H9 (cell line): ENCODE measurements at regions not wholly inside any gene's neighbourhood (a gene's known extent, or its start where the extent isn't known, plus 50 kb on each side); places are given as distances from the start of the nearest gene placed in this dataset.

Experiments used
- DNase-seq: peaks from one replicate; pipeline ENCODE4 v3.0.0-alpha.2; 2017
- H2AFZ ChIP-seq: one replicate; pipeline ENCODE4 v1.6.1; 2013; ENCODE audit warnings: mild to moderate bottlenecking, low read length, control low read depth, moderate library complexity
- H2AK5ac ChIP-seq: 2 replicates; pipeline ENCODE4 v1.6.1; 2013; ENCODE audit warnings: low read length, control low read depth, mixed read lengths; ENCODE audit not compliant: insufficient read length
- H2BK120ac ChIP-seq: one replicate; pipeline ENCODE4 v1.6.1; 2013; ENCODE audit warnings: low read depth, mild to moderate bottlenecking, low read length, control low read depth, inconsistent platforms; ENCODE audit not compliant: poor library complexity, severe bottlenecking
- H2BK12ac ChIP-seq: 2 replicates; pipeline ENCODE4 v1.6.1; 2013; ENCODE audit warnings: low read length, control low read depth, mixed read lengths, low read depth; ENCODE audit not compliant: insufficient read length
- H2BK15ac ChIP-seq: 2 replicates; pipeline ENCODE4 v1.6.1; 2013; ENCODE audit warnings: low read depth, low read length, control low read depth
- H2BK20ac ChIP-seq: one replicate; pipeline ENCODE4 v1.6.1; 2013; ENCODE audit warnings: low read depth, mild to moderate bottlenecking, low read length, control low read depth, inconsistent platforms; ENCODE audit not compliant: poor library complexity, severe bottlenecking
- H2BK5ac ChIP-seq: 2 replicates; pipeline ENCODE4 v1.6.1; 2013; ENCODE audit warnings: low read length, control low read depth, mixed read lengths; ENCODE audit not compliant: insufficient read length
- H3K14ac ChIP-seq: 2 replicates; pipeline ENCODE4 v1.6.1; 2013; ENCODE audit warnings: low read length, control low read depth; ENCODE audit not compliant: insufficient read depth
- H3K18ac ChIP-seq: 2 replicates; pipeline ENCODE4 v1.6.1; 2013; ENCODE audit warnings: low read depth, mild to moderate bottlenecking, mixed read lengths, low read length, control low read depth; ENCODE audit not compliant: insufficient read length
- H3K23ac ChIP-seq: 2 replicates; pipeline ENCODE4 v1.6.1; 2013; ENCODE audit warnings: low read length, control low read depth, mixed read lengths, low read depth; ENCODE audit not compliant: insufficient read length
- H3K23me2 ChIP-seq: 2 replicates; pipeline ENCODE4 v1.6.1; 2013; ENCODE audit warnings: low read depth, mild to moderate bottlenecking, mixed read lengths, low read length, control low read depth; ENCODE audit not compliant: insufficient read length, poor library complexity, severe bottlenecking
- H3K27ac ChIP-seq: 2 replicates; pipeline ENCODE4 v1.5.1; 2013; ENCODE audit warnings: low read length, control low read depth, mixed read lengths, low read depth; ENCODE audit not compliant: insufficient read length
- H3K27me3 ChIP-seq: 2 replicates; pipeline ENCODE4 v1.6.1; 2013; ENCODE audit warnings: low read length, control low read depth, inconsistent platforms; ENCODE audit not compliant: insufficient read depth
- H3K4ac ChIP-seq: 2 replicates; pipeline ENCODE4 v1.6.1; 2013; ENCODE audit warnings: low read depth, mild to moderate bottlenecking, control low read depth, inconsistent platforms, low read length, moderate library complexity
- H3K4me1 ChIP-seq: 2 replicates; pipeline ENCODE4 v1.6.1; 2013; ENCODE audit warnings: low read length, control low read depth, inconsistent platforms; ENCODE audit not compliant: insufficient read depth
- H3K4me2 ChIP-seq: 2 replicates; pipeline ENCODE4 v1.6.1; 2013; ENCODE audit warnings: low read length, control low read depth, mixed read lengths; ENCODE audit not compliant: insufficient read length, insufficient read depth
- H3K56ac ChIP-seq: 2 replicates; pipeline ENCODE4 v1.6.1; 2013; ENCODE audit warnings: low read depth, mild to moderate bottlenecking, mixed read lengths, low read length, control low read depth; ENCODE audit not compliant: insufficient read length
- H3K79me1 ChIP-seq: 2 replicates; pipeline ENCODE4 v1.6.1; 2013; ENCODE audit warnings: low read depth, mild to moderate bottlenecking, moderate library complexity, low read length, control low read depth, inconsistent platforms; ENCODE audit not compliant: insufficient read depth, poor library complexity, severe bottlenecking
- H3K79me2 ChIP-seq: 2 replicates; pipeline ENCODE4 v1.6.1; 2013; ENCODE audit warnings: low read length, control low read depth, inconsistent platforms; ENCODE audit not compliant: insufficient read depth
- H3K9ac ChIP-seq: 2 replicates; pipeline ENCODE4 v1.6.1; 2013; ENCODE audit warnings: low read length, control low read depth, mixed read lengths; ENCODE audit not compliant: insufficient read length; ENCODE audit errors: extremely low read depth
- H3K9me3 ChIP-seq: one replicate; pipeline ENCODE4 v1.6.1; 2013; ENCODE audit warnings: low read depth, low read length, inconsistent platforms; ENCODE audit not compliant: control insufficient read depth
- H3T11ph ChIP-seq: one replicate; pipeline ENCODE4 v1.6.1; 2013; ENCODE audit warnings: mild to moderate bottlenecking, low read length, control low read depth, inconsistent platforms
- H4K20me1 ChIP-seq: one replicate; pipeline ENCODE4 v1.6.1; 2013; ENCODE audit not compliant: control insufficient read depth, insufficient read length, insufficient read depth
- H4K5ac ChIP-seq: 2 replicates; pipeline ENCODE4 v1.6.1; 2013; ENCODE audit warnings: low read depth, mild to moderate bottlenecking, mixed read lengths, low read length, control low read depth; ENCODE audit not compliant: insufficient read length
- H4K8ac ChIP-seq: replicated peaks from 2 replicates; pipeline ENCODE4 v1.6.1; 2013; ENCODE audit warnings: low read length, control low read depth, mixed read lengths, low read depth; ENCODE audit not compliant: insufficient read length
- H4K91ac ChIP-seq: 2 replicates; pipeline ENCODE4 v1.6.1; 2013; ENCODE audit warnings: low read depth, mild to moderate bottlenecking, moderate library complexity, mixed read lengths, low read length, control low read depth; ENCODE audit not compliant: insufficient read length
- H3K27ac Mint-ChIP-seq, 3 experiments: 2 replicates in 2 of 3; 3 replicates in 1 of 3; pipeline ENCODE4 v1.8.0; 2020 to 2021; ENCODE audit warnings: mixed read lengths in 3 of 3, mild to moderate bottlenecking in 1 of 3, moderate library complexity in 1 of 3
- H3K27me3 Mint-ChIP-seq: 2 replicates; pipeline ENCODE4 v1.8.0; 2021; ENCODE audit warnings: low read depth, mild to moderate bottlenecking, moderate library complexity, mixed read lengths
- H3K36me3 Mint-ChIP-seq, 3 experiments: 2 replicates in 2 of 3; 3 replicates in 1 of 3; pipeline ENCODE4 v1.8.0; 2020 to 2021; ENCODE audit warnings: low read depth in 3 of 3, mixed read lengths in 3 of 3; ENCODE audit not compliant: insufficient read depth in 1 of 3
- H3K4me1 Mint-ChIP-seq, 2 experiments: 2 replicates each; pipeline ENCODE4 v1.8.0; 2020; ENCODE audit warnings: mixed read lengths in 2 of 2
- H3K4me3 Mint-ChIP-seq, 2 experiments: 2 replicates in 1 of 2; 3 replicates in 1 of 2; pipeline ENCODE4 v1.8.0; 2020 to 2021; ENCODE audit warnings: mild to moderate bottlenecking in 2 of 2, mixed read lengths in 2 of 2, moderate library complexity in 1 of 2
- H3K9me3 Mint-ChIP-seq, 2 experiments: 2 replicates in 1 of 2; 3 replicates in 1 of 2; pipeline ENCODE4 v1.8.0; 2020; ENCODE audit warnings: mild to moderate bottlenecking in 2 of 2, mixed read lengths in 2 of 2, moderate library complexity in 1 of 2
- TF ChIP-seq, protein P1 (sequence below): fragments of 200-600 bp; sonication (generic); conservative IDR thresholded peaks from 3 replicates; pipeline ENCODE4 v1.8.0; 2021; ENCODE audit warnings: antibody characterized with exemption, mild to moderate bottlenecking

DNA sequence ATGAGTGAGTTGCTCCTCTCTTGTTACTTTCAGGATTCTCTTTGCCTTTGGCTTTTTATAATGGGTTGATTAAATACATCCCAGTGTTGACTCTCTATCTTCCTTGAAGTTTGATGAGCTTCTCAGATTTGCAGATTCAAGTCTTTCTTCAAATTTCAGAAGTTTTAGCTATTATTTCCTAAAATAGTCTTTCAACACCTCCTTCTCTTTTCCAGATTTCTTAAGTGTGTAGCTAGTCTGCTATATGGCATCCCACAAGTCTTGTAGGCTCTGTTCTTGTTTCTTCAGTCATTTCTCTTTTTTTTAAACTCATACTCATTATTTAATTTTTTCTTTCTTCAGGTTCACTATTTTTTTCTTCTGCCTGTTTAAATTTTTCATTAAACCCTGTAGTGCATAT, 287.7 kb upstream of the CNTNAP5 start:
- H3K4me1 ChIP-seq, result no peaks in the 10 kb centered on the region; the same call in 1 of the 2 replicates
- H3K4ac ChIP-seq, result no peak overlapping the region
- H3K23ac ChIP-seq, result no peak overlapping the region
- no peak overlapping the region for H2BK15ac ChIP-seq
- TF ChIP-seq, protein P1, sequence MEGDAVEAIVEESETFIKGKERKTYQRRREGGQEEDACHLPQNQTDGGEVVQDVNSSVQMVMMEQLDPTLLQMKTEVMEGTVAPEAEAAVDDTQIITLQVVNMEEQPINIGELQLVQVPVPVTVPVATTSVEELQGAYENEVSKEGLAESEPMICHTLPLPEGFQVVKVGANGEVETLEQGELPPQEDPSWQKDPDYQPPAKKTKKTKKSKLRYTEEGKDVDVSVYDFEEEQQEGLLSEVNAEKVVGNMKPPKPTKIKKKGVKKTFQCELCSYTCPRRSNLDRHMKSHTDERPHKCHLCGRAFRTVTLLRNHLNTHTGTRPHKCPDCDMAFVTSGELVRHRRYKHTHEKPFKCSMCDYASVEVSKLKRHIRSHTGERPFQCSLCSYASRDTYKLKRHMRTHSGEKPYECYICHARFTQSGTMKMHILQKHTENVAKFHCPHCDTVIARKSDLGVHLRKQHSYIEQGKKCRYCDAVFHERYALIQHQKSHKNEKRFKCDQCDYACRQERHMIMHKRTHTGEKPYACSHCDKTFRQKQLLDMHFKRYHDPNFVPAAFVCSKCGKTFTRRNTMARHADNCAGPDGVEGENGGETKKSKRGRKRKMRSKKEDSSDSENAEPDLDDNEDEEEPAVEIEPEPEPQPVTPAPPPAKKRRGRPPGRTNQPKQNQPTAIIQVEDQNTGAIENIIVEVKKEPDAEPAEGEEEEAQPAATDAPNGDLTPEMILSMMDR, result no peak
- no peaks in the 10 kb centered on the region for H3K27me3 ChIP-seq
- Mint-ChIP-seq H3K36me3 (no peaks in the 10 kb centered on the region; a peak in 2 of 7 replicates), H3K27me3 (no peaks in the 10 kb centered on the region), H3K9me3 (no peaks in the 10 kb centered on the region), H3K4me3 (no peak overlapping the region), H3K4me1 (peaks cover 0 to 4% of the 10 kb centered on the region in 2 experiments; a peak in 1 of 4 replicates), H3K27ac (peak overlapping the region in 1 of 3 experiments; percentile 18; a peak in 2 of 7 replicates)
- no peaks in the 10 kb centered on the region for H3K79me2 ChIP-seq
- no peak overlapping the region for H4K91ac ChIP-seq
- no peak overlapping the region for H4K5ac ChIP-seq
- H3K23me2 ChIP-seq, result no peaks in the 10 kb centered on the region
- H2AK5ac ChIP-seq, result no peak overlapping the region
- no peak overlapping the region for H3K18ac ChIP-seq
- no peaks in the 10 kb centered on the region for H4K20me1 ChIP-seq
- H2BK5ac ChIP-seq, result no peak overlapping the region
- no peak overlapping the region for H4K8ac ChIP-seq
- no peak overlapping the region for H2BK120ac ChIP-seq
- H2BK12ac ChIP-seq, result no peak overlapping the region
- H3K14ac ChIP-seq, result no peak overlapping the region
- H3T11ph ChIP-seq, result no peak overlapping the region
- no peak overlapping the region for H3K9ac ChIP-seq
- H3K9me3 ChIP-seq, result no peaks in the 10 kb centered on the region
- no peak for DNase-seq
- no peak overlapping the region for H2BK20ac ChIP-seq
- no peak overlapping the region for H3K4me2 ChIP-seq
- no peak overlapping the region for H3K27ac ChIP-seq
- no peak overlapping the region for H2AFZ ChIP-seq
- H3K56ac ChIP-seq, result no peak overlapping the region
- no peaks in the 10 kb centered on the region for H3K79me1 ChIP-seq
